ENCODE measurements at regions not wholly inside any gene's neighbourhood (a gene's known extent, or its start where the extent isn't known, plus 50 kb on each side); places are given as distances from the start of the nearest gene placed in this dataset.

GRCh38 chr5:82807021-82807420 lies 270.2 kb downstream of the TMEM167A start:
- no peak for DNase-seq (ENCODE audit: low read depth in 2 of 2)

GRCh38 chr5:82806513-82806912 lies 270.7 kb downstream of the TMEM167A start:
- no peak for DNase-seq (ENCODE audit: low read depth in 2 of 2)

- no peak for DNase-seq (ENCODE audit: low read depth in 2 of 2)
Observed at GRCh38 chr5:82804155-82804690, 273.0 kb downstream of the TMEM167A start.

DNA sequence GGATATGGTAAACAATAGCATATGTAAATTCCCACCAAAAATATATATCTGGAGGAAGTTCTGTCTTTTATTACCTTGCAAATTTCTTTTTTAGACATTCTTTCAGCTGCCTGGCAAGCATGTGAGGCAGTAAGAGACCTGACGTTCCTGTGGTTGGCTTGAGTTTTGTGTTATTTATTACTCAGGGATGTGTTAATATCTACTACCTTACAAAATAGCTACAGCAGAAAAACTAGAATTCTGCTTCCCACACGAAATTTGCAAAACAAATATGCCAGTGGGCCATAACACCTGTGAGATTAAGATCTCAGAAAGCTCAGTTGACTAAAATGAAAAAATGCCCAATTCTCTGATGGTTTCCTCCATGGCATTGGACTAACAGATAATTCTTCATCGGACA lies 274.2 kb downstream of the TMEM167A start:
- no peak for DNase-seq (ENCODE audit: low read depth in 2 of 2)

- no peak for DNase-seq (ENCODE audit: low read depth in 2 of 2)
Observed at GRCh38 chr5:82800826-82801225, 276.4 kb downstream of the TMEM167A start.

DNA sequence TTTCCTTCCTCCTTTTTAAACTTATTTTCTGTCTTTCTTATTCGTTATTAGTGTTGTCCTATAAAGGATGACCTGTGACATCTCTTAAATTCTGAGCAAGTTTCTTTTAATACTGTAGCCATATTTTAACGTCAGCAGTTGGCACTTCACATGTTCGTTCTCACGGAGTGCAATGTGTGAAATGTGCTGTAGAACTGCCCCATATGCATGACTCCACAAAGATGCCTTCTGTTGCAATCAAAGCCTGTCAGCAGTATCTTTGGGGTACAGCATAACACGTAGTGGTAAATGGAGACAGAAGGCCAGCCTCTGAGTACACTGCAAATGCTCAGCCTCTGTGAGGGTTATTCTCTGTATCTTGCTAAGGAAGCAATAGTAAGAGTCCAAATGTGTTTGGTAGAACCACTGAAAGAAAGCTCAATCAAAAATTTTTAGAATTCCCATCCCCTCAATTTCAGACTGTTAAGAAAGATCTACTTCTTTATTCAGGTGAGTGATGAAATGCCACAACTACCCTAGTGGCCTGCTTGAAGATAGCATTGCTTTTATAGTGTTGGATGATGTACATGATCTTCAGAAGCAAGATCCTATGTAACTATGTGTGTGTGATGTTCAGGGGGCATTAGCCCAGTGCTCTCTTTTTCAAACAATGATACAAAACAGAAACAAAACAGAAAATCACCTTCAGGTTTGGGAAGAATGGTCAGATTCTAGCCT lies 277.7 kb downstream of the TMEM167A start:
- DNase-seq (ENCODE audit: low read depth in 2 of 2), result no peak

DNA sequence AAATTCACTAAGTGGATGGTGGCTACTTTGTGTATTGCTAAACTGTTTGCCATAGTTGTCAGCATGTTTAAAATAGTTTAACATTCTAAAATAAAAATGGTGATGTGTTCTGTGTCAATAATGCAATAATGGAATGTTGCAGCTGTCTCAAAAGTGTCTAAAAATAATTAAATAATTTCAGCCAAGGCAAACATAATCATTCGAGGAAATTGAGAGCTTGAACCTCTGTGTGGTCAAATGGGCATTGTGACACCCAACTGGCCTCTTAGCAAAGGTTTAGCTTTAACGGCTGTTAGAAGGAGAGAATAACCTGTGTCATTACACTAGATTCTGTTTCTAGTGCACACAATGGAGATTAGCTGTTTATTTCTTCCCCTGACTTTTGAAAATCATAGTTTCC lies 278.5 kb downstream of the TMEM167A start:
- DNase-seq (ENCODE audit: low read depth in 2 of 2), result no peak

DNA sequence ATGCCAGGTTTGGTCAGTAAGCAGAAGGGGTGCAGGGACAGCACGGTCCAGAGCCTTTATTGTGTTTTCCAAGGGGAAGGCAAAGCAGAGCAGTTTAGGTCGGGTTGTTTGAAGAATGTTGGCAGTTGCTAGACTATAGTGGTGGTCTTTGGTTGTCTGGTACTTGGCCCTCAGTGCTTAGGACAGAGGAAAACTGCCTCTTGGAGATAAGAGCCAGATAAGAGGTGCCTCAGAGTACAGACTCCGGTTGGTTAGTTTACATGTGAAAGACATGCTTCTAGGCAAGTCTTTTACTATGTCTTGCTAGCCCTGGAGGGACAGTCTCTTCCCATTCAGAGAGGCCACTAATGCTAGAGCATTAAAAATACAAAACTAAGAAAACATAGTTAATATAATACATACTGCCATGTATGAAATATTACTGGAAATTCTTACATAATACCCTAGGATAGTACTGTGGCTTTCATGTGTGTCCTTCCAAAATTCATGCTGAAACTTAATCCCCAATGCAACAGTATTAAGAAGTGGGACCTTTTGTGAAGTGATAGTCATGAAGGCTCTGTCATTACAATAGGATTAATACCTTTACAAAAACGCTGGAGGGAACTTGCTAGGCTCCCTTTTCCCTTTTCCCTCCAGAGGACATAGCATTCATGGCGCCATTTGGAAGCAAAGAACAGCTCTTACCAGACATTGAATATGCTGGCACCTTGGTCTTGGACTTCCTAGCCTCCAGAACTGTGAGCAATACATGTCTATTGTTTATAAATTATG lies 280.4 kb downstream of the TMEM167A start:
- no peak for DNase-seq (ENCODE audit: low read depth in 2 of 2)

DNA sequence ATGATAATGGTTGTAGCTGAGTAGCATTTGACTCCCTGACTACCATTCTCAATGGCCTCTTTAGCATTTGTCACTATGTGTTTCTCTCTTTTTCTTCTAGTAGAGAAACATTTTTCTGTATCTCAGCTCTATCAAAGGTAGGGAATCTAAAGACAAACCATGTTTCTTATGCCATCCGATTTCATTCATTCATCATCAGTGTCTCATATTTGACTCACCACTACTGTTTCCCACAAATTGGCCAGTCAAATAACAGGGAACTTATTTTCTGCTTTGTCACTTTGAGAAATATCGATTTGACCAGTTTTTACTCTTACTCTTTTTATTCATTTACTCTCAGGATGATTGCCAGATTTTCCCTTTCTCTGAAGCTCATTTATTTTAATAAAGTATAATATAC lies 282.3 kb downstream of the TMEM167A start:
- DNase-seq (ENCODE audit: low read depth in 2 of 2), result no peak

GRCh38 chr5:82793808-82794419 lies 283.3 kb downstream of the TMEM167A start:
- no peak for DNase-seq (ENCODE audit: low read depth in 2 of 2)

GRCh38 chr5:82792096-82792495 lies 285.1 kb downstream of the TMEM167A start:
- no peak for DNase-seq (ENCODE audit: low read depth in 2 of 2)

GRCh38 chr5:82789095-82789494 lies 288.1 kb downstream of the TMEM167A start:
- DNase-seq (ENCODE audit: low read depth in 2 of 2), result no peak

- no peak for DNase-seq (ENCODE audit: low read depth in 2 of 2)
Observed at GRCh38 chr5:82786748-82787147, 290.4 kb downstream of the TMEM167A start.

DNA sequence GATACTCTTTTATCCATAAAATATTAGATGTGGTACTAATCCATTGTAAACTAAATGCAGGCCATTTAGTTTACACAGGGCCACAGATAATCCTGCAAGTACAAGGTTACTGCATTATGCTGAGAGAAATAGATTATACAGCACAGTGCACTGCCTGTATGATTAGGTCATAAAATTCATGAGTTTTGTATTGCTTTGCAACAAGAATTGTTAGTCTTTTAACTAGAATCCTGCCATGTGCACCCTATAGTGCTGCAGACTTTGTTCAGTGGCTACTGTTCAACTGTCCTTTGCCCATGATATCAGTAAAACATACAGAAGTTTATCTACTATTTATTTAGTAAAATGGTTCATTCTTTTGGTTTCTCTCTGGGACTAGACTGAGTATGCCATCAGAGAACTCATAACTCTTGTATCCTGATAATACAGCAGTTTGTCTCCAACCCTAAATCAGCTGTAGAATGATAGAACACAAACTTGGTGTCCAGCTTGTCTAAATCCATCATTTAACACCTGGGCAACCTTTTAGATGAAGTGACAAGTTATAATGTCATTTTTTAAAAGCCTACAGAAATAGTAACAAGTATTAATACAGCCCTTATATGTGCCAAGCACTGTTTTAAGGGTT lies 291.2 kb downstream of the TMEM167A start:
- no peak for DNase-seq (ENCODE audit: low read depth in 2 of 2)

- DNase-seq (ENCODE audit: low read depth in 2 of 2), result no peak
Observed at GRCh38 chr5:82785456-82785855, 291.7 kb downstream of the TMEM167A start.

DNA sequence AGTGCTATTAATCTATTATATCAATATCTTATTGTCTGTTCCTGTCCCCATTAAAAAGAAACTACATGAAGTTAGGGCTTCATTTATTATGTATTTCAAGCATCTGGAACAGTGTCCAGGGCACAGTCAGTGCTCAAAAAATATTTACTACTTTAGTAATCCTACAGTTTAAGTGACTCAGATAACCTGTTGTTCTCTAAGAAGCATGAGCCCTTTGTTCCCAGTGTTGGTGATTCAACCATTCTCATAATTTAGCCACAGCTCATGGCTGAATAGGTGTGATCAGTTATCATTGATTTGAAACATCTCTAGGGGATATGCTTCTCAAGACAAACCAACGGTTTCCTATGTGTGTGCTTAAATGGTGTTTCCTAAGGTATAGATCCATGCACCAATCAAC lies 292.7 kb downstream of the TMEM167A start:
- DNase-seq (ENCODE audit: low read depth in 2 of 2), result no peak

DNA sequence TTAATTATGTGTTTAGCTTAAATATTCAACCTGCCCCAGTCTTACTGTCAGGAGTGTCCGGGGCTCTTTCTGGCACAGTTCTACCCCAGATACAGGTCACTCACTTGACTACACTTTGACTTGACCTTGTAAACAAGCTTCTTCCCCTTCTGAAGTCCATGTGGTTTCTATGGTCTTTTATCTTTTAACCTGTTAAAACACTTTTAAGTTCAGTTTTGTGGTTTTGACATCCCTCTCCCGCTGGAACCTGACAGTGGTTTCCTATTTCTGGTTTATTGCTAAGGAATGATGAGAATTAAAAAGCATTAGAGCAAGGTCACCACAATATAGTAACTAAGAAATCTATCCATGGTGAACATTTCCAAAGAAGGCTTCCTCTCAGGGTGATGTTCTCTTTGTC lies 300.1 kb downstream of the TMEM167A start:
- no peak for DNase-seq (ENCODE audit: low read depth in 2 of 2)

- no peak for DNase-seq (ENCODE audit: low read depth in 2 of 2)
Observed at GRCh38 chr5:82772281-82772680, 304.9 kb downstream of the TMEM167A start.

- DNase-seq (ENCODE audit: low read depth in 2 of 2), result no peak
Observed at GRCh38 chr5:82766206-82766605, 311.0 kb downstream of the TMEM167A start.

- DNase-seq (ENCODE audit: low read depth in 2 of 2), result no peak
Observed at GRCh38 chr5:82765765-82766164, 311.4 kb downstream of the TMEM167A start.

- DNase-seq (ENCODE audit: low read depth in 2 of 2), result no peak
Observed at GRCh38 chr5:82760856-82761255, 316.3 kb downstream of the TMEM167A start.

GRCh38 chr5:82758881-82759280 lies 318.3 kb downstream of the TMEM167A start:
- no peak for DNase-seq (ENCODE audit: low read depth in 2 of 2)
